HepG2 (cell line): ENCODE measurements at regions not wholly inside any gene's neighbourhood (a gene's known extent, or its start where the extent isn't known, plus 50 kb on each side); places are given as distances from the start of the nearest gene placed in this dataset.

Experiments used
- ATAC-seq: fragments of 200-7000 bp; cut with Tn5 transposase; 3 replicates; pipeline ENCODE4 v1.9.1; 2020; ENCODE audit warnings: mild to moderate bottlenecking, moderate library complexity
- BruUV-seq: library from RNA; stranded (reverse); fragments of 400-500 nt; replicated peaks from 2 replicates; lab custom pipeline; 2021; lab: Mats Ljungman, UMichigan
- CTCF ChIA-PET: fragments of 300-600 bp; formaldehyde crosslinking; extraction: SDS; loops from one replicate; lab custom pipeline; 2021; ENCODE audit warnings: low total read pairs, inconsistent platforms, low intra/inter-chr PET ratio; lab: Yijun Ruan, JAX
- POLR2A ChIA-PET: fragments of 350-600 bp; sonication (Branson Sonifier 250); formaldehyde crosslinking; loops from one replicate; lab custom pipeline; 2020; ENCODE audit warnings: antibody characterized with exemption, inconsistent platforms; lab: Yijun Ruan, JAX
- DNase-seq: peaks from one replicate; pipeline ENCODE4 v3.0.0-alpha.2; 2015; ENCODE audit warnings: low spot score
- FAIRE-seq: peaks from 3 replicates; lab custom pipeline; 2011; peaks lifted over from hg19 to GRCh38; lab: Jason Lieb, UNC
- H2AFZ ChIP-seq: one replicate; pipeline ENCODE4 v1.6.1; 2011; ENCODE audit warnings: low read length, inconsistent platforms
- H3K27ac ChIP-seq: fragments of 300-600 bp; 3 replicates; pipeline ENCODE4 v1.8.0; 2011; ENCODE audit warnings: mixed run types, mild to moderate bottlenecking, mixed read lengths, low read length, inconsistent platforms; ENCODE audit not compliant: insufficient read depth; ENCODE audit errors: extremely low read length
- H3K27me3 ChIP-seq, 2 experiments: fragments of 200-600 bp in 1 of 2; 2 replicates in 1 of 2; 3 replicates in 1 of 2; pipeline versions ENCODE4 v1.6.0 to v1.8.0; 2011; ENCODE audit warnings: low read length in 2 of 2, mild to moderate bottlenecking in 2 of 2, moderate library complexity in 2 of 2, inconsistent platforms in 1 of 2; ENCODE audit not compliant: insufficient read depth in 2 of 2, control insufficient read depth in 1 of 2
- H3K36me3 ChIP-seq, 2 experiments: fragments of 200-600 bp in 1 of 2; replicated peaks in 1 of 2; 2 replicates in 1 of 2; 3 replicates in 1 of 2; pipeline versions ENCODE4 v1.5.1 to v1.8.0; 2011; ENCODE audit warnings: low read length in 2 of 2, inconsistent platforms in 1 of 2; ENCODE audit not compliant: insufficient read depth in 2 of 2, control insufficient read depth in 1 of 2
- H3K4me1 ChIP-seq: 2 replicates; pipeline ENCODE4 v1.5.1; 2012; ENCODE audit warnings: low read length, inconsistent platforms; ENCODE audit not compliant: insufficient read depth
- H3K4me2 ChIP-seq: 2 replicates; pipeline ENCODE4 v1.6.0; 2011; ENCODE audit warnings: low read depth, low read length, inconsistent platforms
- H3K4me3 ChIP-seq, 3 experiments: fragments of 200-600 bp in 1 of 3; sonication (generic), shearing (Covaris generic) in 1 of 3; replicated peaks in 1 of 3; 2 replicates each; pipeline ENCODE4 v1.5.1; 2011 to 2016; ENCODE audit warnings: low read length in 3 of 3, inconsistent platforms in 2 of 3, low read depth in 2 of 3, mild to moderate bottlenecking in 2 of 3, control low read depth in 1 of 3, mixed read lengths in 1 of 3; ENCODE audit not compliant: insufficient read depth in 1 of 3
- H3K79me2 ChIP-seq: one replicate; pipeline ENCODE4 v1.6.1; 2011; ENCODE audit warnings: low read length, inconsistent platforms; ENCODE audit not compliant: insufficient read depth
- H3K9ac ChIP-seq: 2 replicates; pipeline ENCODE4 v1.6.0; 2011; ENCODE audit warnings: mild to moderate bottlenecking, low read depth, low read length, inconsistent platforms; ENCODE audit not compliant: insufficient read depth
- H3K9me3 ChIP-seq: 2 replicates; pipeline ENCODE4 v1.5.1; 2012; ENCODE audit warnings: mild to moderate bottlenecking, low read length
- H4K20me1 ChIP-seq: 2 replicates; pipeline ENCODE4 v1.6.0; 2011; ENCODE audit warnings: inconsistent platforms, mild to moderate bottlenecking, low read length, moderate library complexity; ENCODE audit not compliant: insufficient read depth
- AGO2 ChIP-seq: fragments of 200-400 bp; formaldehyde crosslinking; optimal IDR thresholded peaks from 2 replicates; pipeline ENCODE3; 2017; ENCODE audit warnings: mild to moderate bottlenecking, low read depth, low read length, moderate library complexity
- ARID3A ChIP-seq: IDR thresholded peaks from 2 replicates; pipeline ENCODE4 v1.6.1; 2012; ENCODE audit warnings: low read depth, low read length, improper control_type of control experiment
- ATF4 ChIP-seq, 2 experiments: fragments of 450-650 bp in 1 of 2; sonication (generic) in 1 of 2; formaldehyde crosslinking; IDR thresholded peaks; 2 replicates each; pipeline versions ENCODE4 v1.5.0 to v1.8.0; 2020 to 2022; ENCODE audit warnings: mild to moderate bottlenecking in 1 of 2, missing genetic modification reagents in 1 of 2
- NFYC ChIP-seq: IDR thresholded peaks from 2 replicates; pipeline ENCODE4 v1.6.1; 2016; ENCODE audit warnings: missing genetic modification reagents, missing compliant biosample characterization
- NRL ChIP-seq: sonication (generic); formaldehyde crosslinking; IDR thresholded peaks from 2 replicates; pipeline ENCODE4 v1.5.0; 2020; ENCODE audit warnings: missing genetic modification reagents, mild to moderate bottlenecking, moderate library complexity, borderline replicate concordance
- SMARCE1 ChIP-seq: fragments of 450-650 bp; IDR thresholded peaks from 2 replicates; pipeline ENCODE4 v1.6.1; 2017; ENCODE audit warnings: borderline replicate concordance
- TAF1 ChIP-seq: sonication (generic); formaldehyde crosslinking; IDR thresholded peaks from 2 replicates; pipeline ENCODE4 v1.4.0; 2020; ENCODE audit warnings: missing genetic modification reagents
- THRA ChIP-seq: sonication (generic); formaldehyde crosslinking; IDR thresholded peaks from 2 replicates; pipeline ENCODE4 v1.4.0; 2020; ENCODE audit warnings: missing genetic modification reagents, borderline replicate concordance
- ZNF274 ChIP-seq: sonication (generic); formaldehyde crosslinking; IDR thresholded peaks from 2 replicates; pipeline ENCODE4 v1.5.1; 2020; ENCODE audit warnings: mild to moderate bottlenecking, missing genetic modification reagents
- ZNF510 ChIP-seq: sonication (generic); formaldehyde crosslinking; IDR thresholded peaks from 2 replicates; pipeline ENCODE4 v1.4.0; 2020; ENCODE audit warnings: low read depth, mild to moderate bottlenecking, missing genetic modification reagents
- ZNF841 ChIP-seq: sonication (generic); formaldehyde crosslinking; IDR thresholded peaks from 2 replicates; pipeline ENCODE4 v1.8.1; 2023; ENCODE audit warnings: missing genetic modification reagents, borderline replicate concordance
- WGBS: methylation state at CpG from one replicate; pipeline ENCODE4 v1.1.6; 2017; ENCODE audit warnings: low lambda C conversion rate; 5-methylcytosine and 5-hydroxymethylcytosine counted together
- in situ Hi-C: cut with HindIII; loops from 2 replicates; pipeline ENCODE4 v1.10.0; 2017; ENCODE audit warnings: low pct_unique_long_range_greater_than_20kb; ENCODE audit not compliant: extremely low pct_ligation_motif_present
- intact Hi-C: fragments of 100-400 bp; cut with micrococcal nuclease; formaldehyde crosslinking; loops from one replicate; pipeline ENCODE4 v1.10.0; 2022; ENCODE audit not compliant: unreplicated experiment

DNA sequence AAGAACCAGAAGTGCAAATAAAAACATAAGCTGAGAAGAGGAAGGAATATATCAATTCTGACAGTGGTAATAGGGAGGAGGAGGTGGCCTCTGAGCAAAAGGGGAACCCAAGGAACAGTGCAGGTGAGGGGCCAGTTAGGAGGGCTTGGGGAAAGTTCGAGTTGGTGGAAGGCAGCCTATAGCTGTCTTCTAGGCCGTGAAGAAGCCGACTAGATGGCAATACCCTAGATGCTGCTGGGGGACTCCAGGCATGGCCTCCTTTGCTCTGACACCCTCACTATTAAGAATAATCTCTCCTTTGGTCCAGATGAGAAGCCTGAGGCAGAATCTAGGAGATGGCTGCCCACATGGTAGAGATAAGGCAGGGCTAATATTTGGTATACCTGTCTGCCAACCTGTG lies 351.1 kb upstream of the PLXNA2 start (continued):
- TF ChIP-seq NFYC (CRISPR knock-in tag), result no peak
- no peak for TF ChIP-seq ZNF841 (CRISPR knock-in tag)
- no peak for TF ChIP-seq NRL
- TF ChIP-seq THRA (CRISPR knock-in tag), result no peak
- TF ChIP-seq, all 625 proteins: peak for 0

- DNase-seq, result no peak
- H3K27me3 ChIP-seq, result no peaks in the 10 kb centered on the region
- no peak for TF ChIP-seq ZNF510 (CRISPR knock-in tag)
- no peak for TF ChIP-seq ARID3A
- no peak for TF ChIP-seq ZNF274 (CRISPR knock-in tag)
- TF ChIP-seq SMARCE1, result no peak
- no peak for TF ChIP-seq ATF4 (CRISPR knock-in tag; IDR thresholded peaks at IDR 0.05)
- no peak for TF ChIP-seq AGO2
- no peak for TF ChIP-seq TAF1 (CRISPR knock-in tag)
- in situ Hi-C loops (no loop called here), intact Hi-C loops (no loop called here)
- H4K20me1 ChIP-seq, result no peaks in the 10 kb centered on the region
- ATAC-seq, result no peak
- no peak overlapping the region for H2AFZ ChIP-seq
- no peak for FAIRE-seq
- H3K4me1 ChIP-seq, result no peaks in the 10 kb centered on the region
- H3K36me3 ChIP-seq, result no peaks in the 10 kb centered on the region
- no peak overlapping the region for H3K4me3 ChIP-seq
- no TSS peak for BruUV-seq
- H3K79me2 ChIP-seq, result no peaks in the 10 kb centered on the region
- CTCF ChIA-PET, result no interaction called here
- no peak overlapping the region for H3K9ac ChIP-seq
- no peak overlapping the region for H3K4me2 ChIP-seq
- 4% methylated on average over 3 of the region's 4 CpGs for WGBS
- no peaks in the 10 kb centered on the region for H3K9me3 ChIP-seq
- H3K27ac ChIP-seq, result no peak overlapping the region
- POLR2A ChIA-PET, result no interaction called here
Observed at GRCh38 chr1:208595745-208596144, 351.6 kb upstream of the PLXNA2 start.
